HG03095 (cell line): ENCODE measurements at regions not wholly inside any gene's neighbourhood (a gene's known extent, or its start where the extent isn't known, plus 50 kb on each side); places are given as distances from the start of the nearest gene placed in this dataset.
"Not testable (repeated sequence)": the region's sequence is repeated elsewhere in the genome, so short reads cannot be mapped to it uniquely, and the experiment has no call there.

Experiments used
- ATAC-seq: cut with Tn5 transposase; IDR thresholded peaks from one replicate; pipeline ENCODE4 v1.9.1; 2021; ENCODE audit warnings: moderate library complexity; ENCODE audit not compliant: unreplicated experiment

- no peak for ATAC-seq
These were observed 231.8 kb upstream of the FOXP2 start for GRCh38 chr7:114182837-114183236.

- ATAC-seq: no peak
These were observed 233.3 kb upstream of the FOXP2 start for GRCh38 chr7:114181280-114181679.

- ATAC-seq: no peak
These were observed 233.9 kb upstream of the FOXP2 start for GRCh38 chr7:114180556-114181266.

GRCh38 chr7:114175125-114175524 lies 239.5 kb upstream of the FOXP2 start:
- no peak for ATAC-seq

- ATAC-seq: no peak
These were observed 241.3 kb upstream of the FOXP2 start for GRCh38 chr7:114173170-114173890.

GRCh38 chr7:114169389-114169788 lies 245.2 kb upstream of the FOXP2 start:
- ATAC-seq: not testable (repeated sequence)

- no peak for ATAC-seq
These were observed 242.1 kb upstream of the PPP1R3A start for GRCh38 chr7:114160925-114161324.

GRCh38 chr7:114158854-114159253 lies 240.0 kb upstream of the PPP1R3A start:
- no peak for ATAC-seq

GRCh38 chr7:114158275-114158674 lies 239.5 kb upstream of the PPP1R3A start:
- no peak for ATAC-seq

- ATAC-seq: no peak
These were observed 237.4 kb upstream of the PPP1R3A start for GRCh38 chr7:114156178-114156577.

GRCh38 chr7:114155116-114156110 lies 236.6 kb upstream of the PPP1R3A start:
- no peak for ATAC-seq

GRCh38 chr7:114153700-114154099 lies 234.9 kb upstream of the PPP1R3A start:
- no peak for ATAC-seq

- no peak for ATAC-seq
These were observed 233.6 kb upstream of the PPP1R3A start for GRCh38 chr7:114152314-114152938.

- ATAC-seq: no peak
These were observed 233.0 kb upstream of the PPP1R3A start for GRCh38 chr7:114151777-114152176.

GRCh38 chr7:114150689-114151088 lies 231.9 kb upstream of the PPP1R3A start:
- ATAC-seq: no peak

GRCh38 chr7:114148779-114149178 lies 230.0 kb upstream of the PPP1R3A start:
- ATAC-seq: no peak

- ATAC-seq: no peak
These were observed 222.6 kb upstream of the PPP1R3A start for GRCh38 chr7:114141415-114141814.

GRCh38 chr7:114140561-114140960 lies 221.8 kb upstream of the PPP1R3A start:
- no peak for ATAC-seq

- ATAC-seq: not testable (repeated sequence)
These were observed 220.9 kb upstream of the PPP1R3A start for GRCh38 chr7:114139690-114140089.

- no peak for ATAC-seq
These were observed 219.8 kb upstream of the PPP1R3A start for GRCh38 chr7:114138587-114138986.

GRCh38 chr7:114133717-114134116 lies 214.9 kb upstream of the PPP1R3A start:
- no peak for ATAC-seq
